Stimulated activated CD4-positive, alpha-beta T cell treated with anti-CD3 and anti-CD28 coated beads, Interleukin-15, amount 100 ng/mL, for 24 hours (primary cell): ENCODE measurements at regions not wholly inside any gene's neighbourhood (a gene's known extent, or its start where the extent isn't known, plus 50 kb on each side); places are given as distances from the start of the nearest gene placed in this dataset.
"Not testable (repeated sequence)": the region's sequence is repeated elsewhere in the genome, so short reads cannot be mapped to it uniquely, and the experiment has no call there.

Source experiments
- DNase-seq: peaks from one replicate; pipeline ENCODE4 v3.0.0-alpha.2; 2020

DNA sequence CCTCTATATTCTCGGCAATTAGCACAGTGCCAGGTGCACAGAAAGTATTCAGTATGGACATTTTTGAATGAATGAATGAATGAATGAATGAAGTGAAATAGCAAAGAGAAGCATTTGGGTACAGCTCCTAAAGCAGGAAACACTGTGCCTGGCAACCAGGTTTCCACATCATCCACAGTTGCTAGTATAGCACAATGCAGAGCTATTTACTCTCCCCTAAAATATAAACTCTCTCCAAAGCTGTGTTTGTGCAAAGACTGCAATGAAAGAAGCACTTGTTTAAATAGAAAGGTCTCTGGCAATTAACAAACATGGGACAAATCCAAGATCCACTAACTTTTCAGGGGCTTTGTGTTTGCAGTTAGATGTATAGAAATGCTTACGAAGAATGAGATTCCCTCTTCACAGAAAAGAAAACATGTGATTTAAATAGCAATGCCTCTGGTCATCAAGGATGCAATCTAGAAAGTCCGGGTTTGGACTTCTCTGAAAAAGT lies 103.0 kb upstream of the OPCML start:
- DNase-seq, result no peak

DNA sequence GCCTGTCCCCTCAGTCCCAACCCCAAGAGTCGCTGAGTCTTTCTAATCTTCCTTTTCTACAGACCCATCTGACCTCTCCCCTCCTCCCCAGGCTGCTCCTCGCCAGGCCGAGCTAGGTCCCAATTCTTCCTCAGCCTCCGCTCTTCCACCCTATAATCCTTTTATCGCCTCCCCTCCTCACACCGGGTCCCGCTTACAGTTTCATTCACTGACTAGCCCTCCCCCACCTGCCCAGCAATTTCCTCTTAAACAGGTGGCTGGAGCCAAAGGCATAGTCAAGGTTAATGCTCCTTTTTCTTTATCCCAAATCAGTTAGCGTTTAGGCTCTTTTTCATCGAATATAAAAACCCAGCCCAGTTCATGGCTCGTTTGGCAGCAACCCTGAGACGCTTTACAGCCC lies 96.1 kb upstream of the OPCML start:
- not testable (repeated sequence) for DNase-seq

DNA sequence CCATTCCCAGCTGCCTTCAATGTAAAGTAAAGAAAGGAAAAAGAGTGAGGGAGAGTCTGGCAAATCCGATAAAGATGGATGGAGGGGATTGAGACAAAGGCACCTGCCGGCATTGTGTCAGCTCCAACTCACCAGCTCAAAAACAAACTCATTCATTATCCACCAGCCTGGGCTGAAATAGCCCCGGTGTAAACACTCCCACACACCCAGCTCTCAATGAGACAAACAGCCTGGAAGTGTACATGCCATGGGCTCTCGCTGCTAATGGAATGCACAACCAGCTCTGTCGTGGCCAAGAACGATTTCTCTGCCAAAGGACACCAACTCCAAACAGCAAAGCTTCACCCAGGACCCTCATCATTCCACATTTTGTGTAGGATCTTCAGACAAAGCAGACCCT lies 89.3 kb upstream of the OPCML start:
- no peak for DNase-seq

DNA sequence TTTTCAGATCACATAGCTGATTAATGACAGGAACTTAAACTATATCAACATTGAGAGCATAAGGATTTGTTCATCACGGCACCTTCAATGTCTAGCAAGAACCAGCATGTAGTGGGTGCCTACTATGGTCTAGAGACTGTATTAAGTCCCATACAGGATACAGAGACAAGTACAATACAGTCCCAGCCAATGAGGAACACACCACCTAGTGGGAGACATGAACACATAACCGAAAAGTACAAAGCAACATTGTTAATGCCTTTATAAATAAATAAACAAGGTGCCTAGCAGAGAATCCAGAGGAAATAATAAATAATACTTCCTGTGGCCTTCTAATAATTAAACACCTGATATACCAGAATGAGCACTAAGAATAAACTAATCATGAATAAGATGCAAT lies 87.7 kb upstream of the OPCML start:
- no peak for DNase-seq

DNA sequence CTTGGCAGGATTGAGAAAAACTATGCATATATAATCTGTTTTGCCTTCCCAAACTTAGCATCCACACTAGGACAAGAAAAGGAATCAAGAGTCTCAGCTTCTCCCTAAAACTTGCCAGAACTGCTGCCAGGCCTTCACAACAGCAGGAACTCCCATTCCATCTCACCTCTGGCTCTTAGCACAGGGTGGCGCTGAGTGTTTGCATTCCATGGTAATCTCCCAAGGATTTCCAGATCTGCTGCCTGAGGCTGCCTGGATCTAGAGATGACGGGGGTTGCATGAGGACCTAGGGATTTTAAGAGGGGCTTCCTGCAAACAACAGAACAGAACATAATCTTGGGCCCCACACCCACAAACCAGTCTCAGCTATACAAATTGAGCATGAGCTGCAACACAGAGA lies 87.1 kb upstream of the OPCML start:
- no peak for DNase-seq

DNA sequence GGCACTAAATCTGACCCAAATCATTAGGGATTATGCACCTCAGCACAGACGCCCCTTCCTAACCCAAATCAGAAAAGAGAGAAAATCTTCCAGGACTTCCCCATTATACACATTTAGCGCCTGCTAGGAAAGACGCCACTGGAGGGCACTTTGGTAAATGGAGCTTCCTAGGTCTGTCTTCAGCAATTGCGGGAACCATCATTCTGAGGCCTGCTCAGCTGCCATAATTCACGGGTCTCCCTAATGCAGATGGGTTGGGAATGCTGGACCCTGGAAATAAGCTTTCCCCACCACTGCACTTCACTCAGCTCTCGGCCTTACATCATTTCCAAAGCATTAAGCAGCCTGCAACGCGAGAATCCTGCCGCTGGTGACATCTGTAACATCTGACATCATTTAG lies 86.2 kb upstream of the OPCML start:
- no peak for DNase-seq

DNA sequence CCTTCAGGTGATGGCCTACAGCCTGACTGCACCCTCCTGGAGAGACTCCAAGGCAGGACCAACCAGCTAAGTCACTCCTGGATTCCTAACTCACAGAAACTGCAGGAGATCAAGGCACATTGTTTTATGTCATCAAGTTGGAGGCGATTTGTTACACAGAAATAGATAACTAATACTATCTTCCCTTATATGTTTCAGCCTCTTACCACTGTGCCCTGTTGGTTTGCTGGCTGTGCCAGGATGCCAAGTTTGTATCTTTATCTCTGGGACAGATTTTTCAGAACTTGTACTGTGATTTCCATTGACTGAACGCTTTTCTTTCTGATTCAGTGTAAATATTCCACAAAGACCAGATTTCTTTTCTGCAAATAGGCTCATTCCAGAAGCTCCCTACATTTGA lies 76.2 kb upstream of the OPCML start:
- no peak for DNase-seq

DNA sequence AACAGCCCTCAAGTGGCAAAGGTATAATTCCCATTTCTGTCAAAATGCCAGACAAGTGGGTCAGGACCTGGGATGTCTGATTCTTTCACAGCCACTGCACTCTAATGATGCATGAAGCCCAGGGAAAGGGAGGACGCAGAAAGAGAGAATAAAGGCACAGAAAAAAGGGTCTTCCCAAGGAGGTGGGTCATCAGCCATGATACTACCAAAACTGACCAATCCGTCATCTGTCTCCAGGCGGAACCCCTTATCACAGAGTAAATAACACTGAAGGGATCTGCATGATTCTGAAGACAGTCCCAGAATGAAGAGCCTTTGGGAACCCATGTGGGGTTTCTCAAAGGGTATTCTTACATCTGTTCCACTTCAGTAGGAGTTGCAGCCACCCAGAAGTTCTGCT lies 73.8 kb upstream of the OPCML start:
- DNase-seq, result no peak

DNA sequence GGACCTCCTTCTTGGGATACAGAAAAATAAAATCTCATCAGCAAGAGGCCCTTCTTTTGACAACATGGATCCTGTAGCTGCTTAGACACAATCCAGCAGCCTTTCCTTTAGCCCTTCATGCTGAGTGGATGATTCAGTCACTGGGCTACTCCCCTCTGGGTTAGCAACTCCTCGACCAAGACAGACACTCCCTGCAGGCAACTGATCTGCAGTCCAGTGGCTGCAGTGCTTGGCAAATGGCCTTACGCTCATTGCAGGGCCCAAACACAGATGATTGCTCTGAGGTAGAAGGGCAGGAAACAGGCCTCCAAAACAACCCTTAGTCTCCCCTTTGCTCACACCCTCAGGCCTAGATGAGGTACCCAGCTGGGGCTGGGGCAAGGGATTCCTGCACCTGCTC lies 73.2 kb upstream of the OPCML start:
- no peak for DNase-seq

DNA sequence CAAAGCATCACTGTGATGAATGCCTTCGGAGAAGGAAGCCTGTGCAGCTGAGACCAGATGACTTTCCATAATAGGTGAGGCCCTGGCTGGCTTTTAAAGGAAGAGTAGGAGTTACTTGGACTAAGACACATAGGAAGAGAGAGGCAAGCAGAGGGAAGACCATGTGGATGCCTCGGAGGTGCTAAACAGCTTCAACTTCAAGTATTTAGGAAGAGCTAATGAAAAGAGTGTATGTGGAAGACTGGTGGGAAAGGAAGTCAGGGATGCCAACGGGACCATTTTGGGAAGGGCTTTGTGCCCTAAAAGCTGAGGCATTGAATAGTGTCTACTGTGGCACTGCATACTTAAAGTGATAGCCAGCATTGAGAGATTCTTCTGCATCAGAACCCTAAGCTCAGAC lies 69.3 kb upstream of the OPCML start:
- DNase-seq, result no peak

DNA sequence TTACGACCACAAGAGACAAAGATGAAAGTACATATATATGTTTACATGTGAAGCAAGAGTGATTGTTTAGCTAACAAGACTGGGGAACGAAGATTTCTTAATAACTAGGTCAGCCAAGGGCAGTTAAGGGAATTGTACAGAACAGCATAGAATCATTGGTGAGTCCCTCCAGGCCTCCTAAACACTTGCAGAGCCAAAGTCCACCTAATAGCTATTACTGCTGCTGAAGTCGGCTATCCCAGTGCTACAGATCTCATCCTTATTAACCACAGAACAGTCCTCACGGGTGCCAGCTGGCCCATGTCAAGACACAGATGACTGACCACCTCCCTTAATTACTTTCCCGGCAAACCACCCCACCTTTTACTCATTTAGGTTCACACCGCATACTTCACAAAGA lies 68.5 kb upstream of the OPCML start:
- DNase-seq, result no peak

DNA sequence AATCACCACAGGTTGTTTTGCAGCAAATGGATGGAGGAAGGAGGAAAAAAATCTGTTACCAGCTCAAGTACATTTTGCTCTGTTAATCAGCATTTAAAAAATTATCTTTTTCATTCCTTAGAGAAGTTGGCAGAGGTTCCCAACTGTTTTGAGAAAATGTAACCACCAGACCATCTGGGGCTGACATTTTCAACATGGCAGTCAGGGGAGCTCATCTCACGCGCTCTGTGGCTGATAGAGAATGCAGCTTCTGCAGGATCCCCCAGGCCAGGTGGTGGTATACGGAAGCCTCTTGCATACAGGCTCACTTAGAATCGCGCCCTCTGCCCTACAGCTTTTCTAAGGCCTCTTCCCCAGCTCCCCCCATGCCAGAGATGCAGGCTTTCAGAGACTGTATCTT lies 68.0 kb upstream of the OPCML start:
- DNase-seq, result no peak

DNA sequence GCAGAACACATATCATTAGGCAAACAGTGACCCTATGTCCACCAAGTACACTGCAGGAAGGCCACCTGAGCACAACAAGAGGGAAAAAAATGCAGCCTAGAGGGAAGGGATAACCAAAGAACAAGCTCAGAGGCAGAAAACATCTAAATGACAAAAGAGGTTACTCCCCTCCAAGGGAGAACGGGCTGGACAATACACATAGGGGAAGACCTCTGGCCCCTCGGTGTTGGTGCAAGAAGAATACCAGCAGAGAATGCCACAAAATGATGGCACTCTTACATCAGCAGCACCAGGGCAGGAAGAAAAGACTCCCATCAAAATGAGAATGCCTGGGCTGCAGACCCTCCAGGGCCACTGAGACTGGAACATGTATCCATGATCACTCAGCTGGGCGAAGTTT lies 66.6 kb upstream of the OPCML start:
- no peak for DNase-seq

DNA sequence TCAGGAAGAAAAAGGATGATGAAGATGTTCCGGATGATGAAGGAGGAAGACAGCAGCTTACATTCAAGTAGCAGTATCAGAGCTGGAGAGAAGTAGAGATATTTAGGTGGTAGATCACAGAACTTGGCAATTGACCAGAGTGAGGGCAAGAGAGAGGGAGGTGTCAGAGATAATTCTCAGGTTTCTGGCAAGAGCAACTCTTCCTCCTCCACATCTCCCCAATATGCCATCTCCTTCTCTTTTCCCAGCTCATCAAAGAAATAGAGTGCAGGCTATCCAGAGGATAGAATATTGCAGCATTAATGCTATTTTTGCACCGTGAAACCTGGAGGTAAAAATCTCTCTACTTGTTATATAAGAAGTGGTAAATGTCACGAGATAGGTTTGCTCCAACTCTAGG lies 64.9 kb upstream of the OPCML start:
- DNase-seq, result no peak

DNA sequence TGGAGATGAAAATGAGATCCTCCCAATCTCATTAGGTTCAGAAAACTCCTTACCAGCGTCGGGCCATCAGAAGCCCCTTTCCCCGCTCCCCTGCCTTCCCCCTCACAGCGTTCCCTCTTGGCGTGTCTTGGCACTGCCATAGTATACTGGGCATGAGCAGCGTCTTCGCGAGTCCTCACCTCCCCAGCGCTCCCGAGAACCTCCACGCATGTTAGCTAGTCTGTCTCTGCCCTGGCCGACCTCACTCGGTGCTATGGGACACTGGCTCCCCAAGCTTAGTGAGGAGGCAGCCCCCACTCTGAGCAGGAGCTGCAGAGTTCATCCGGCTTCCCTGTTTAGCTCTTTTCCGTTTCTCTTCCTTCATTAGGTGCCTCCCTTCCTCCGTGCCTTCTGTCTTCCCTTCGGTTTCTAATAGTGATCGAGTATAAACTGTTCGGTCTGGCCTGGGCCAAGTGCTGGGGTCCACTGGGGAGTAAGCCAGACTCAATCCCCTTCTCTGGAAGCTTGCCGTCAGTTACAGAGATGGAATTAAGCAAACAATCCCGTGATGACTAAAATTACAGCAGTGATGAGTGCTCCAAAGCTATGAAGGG lies 63.8 kb upstream of the OPCML start:
- DNase-seq, result no peak

DNA sequence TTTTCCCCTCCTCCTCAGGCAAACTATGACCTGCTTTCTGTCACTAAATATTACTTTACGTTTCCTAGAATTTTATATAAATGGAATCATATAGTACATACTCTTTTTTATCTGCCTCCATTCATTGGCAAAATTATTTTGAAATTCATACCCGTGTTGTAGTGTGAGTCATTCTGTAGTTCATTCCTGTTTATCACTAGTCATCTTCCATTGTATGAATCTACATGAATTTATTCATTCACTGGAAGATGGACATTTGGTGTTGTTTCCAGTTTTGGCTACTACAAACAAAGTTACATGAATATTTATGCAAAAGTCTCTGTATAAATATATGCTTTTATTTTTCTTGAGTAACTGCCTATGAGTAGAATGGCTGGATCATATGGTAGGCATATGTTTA lies 60.7 kb upstream of the OPCML start:
- no peak for DNase-seq

DNA sequence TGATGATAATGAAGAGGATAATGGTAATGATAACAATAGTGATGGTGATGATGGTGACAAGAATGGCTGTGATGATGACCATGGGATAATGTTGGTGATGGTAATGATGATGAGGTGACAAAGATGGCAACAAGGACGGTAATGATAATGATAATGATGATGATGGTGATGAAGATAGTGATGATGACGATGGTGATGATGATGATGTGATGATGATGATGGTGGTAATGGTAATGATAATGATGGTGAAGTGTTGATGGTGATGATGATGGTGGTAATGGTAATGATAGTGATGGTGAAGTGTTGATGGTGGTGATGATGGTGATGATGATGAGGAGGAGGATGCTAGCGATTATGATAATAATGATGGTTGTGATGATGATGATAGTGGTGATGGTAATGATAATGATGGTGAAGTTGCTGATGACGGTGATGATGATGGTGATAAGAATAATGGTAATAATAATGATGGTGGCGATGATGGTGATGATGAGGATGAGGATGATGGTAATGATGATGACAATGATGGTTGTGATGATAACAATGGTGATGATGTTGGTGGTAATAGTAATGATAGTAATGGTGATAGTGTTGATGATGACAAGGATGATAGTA lies 54.7 kb upstream of the OPCML start:
- DNase-seq, result no peak

DNA sequence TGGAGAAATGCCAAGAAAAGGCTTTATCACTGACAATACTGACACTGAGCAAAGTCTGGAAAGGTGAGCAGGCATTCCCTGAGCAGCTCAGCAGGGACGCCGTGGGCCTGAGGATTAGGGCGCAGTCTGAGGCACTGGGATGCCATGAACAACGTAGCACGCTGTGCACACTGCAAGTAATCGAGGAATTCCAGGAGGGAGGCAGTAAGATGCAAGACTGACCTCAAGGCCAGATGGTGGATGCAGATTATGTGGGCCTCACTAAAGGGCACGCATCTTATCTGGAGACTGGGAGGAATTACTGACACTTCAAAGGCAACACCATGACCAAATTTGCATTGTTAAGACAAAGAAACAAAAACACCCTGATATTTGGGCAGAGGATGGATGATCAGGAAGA lies 50.4 kb upstream of the OPCML start:
- no peak for DNase-seq

DNA sequence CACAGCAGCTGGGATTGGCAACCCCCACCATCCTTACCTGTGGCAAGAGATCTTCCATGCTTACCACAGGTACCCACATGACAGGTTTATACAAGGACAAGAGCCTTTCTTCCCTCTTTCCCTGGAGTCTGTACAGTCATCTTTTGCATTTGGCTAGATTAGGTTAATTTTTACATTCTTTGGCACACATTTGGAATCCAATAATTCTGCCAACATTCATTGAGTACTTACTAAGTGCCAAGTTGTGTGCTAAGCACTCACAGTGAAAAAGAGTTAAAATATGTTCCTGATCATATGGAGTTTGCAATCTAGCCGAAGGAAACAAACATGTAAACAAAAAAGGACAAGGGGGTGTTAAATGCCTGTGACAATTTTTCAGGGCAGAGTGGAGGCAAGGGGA lies 50.0 kb upstream of the OPCML start:
- no peak for DNase-seq
